CD14-positive monocyte (primary cell): ENCODE measurements at regions not wholly inside any gene's neighbourhood (a gene's known extent, or its start where the extent isn't known, plus 50 kb on each side); places are given as distances from the start of the nearest gene placed in this dataset.

Experiments used
- DNase-seq, 3 donors: peaks; one replicate each; pipeline ENCODE4 v3.0.0-alpha.2; 2011 to 2022
- H2AFZ ChIP-seq: 2 replicates; pipeline ENCODE4 v1.6.0; 2012; ENCODE audit warnings: mild to moderate bottlenecking, low read depth, low read length, inconsistent platforms; ENCODE audit not compliant: insufficient read depth, poor library complexity, severe bottlenecking
- H3K27ac ChIP-seq, 2 donors: 1 replicate in 1 of 2; 2 replicates in 1 of 2; pipeline ENCODE4 v1.5.1; 2012 to 2013; ENCODE audit warnings: low read length in 2 of 2, control low read depth in 1 of 2, inconsistent platforms in 1 of 2, low read depth in 1 of 2, mild to moderate bottlenecking in 1 of 2
- H3K27me3 ChIP-seq, 2 donors: one replicate each; pipeline versions ENCODE4 v1.6.0 to v1.6.1; 2011 to 2013; ENCODE audit warnings: low read length in 2 of 2; ENCODE audit not compliant: control insufficient read depth in 2 of 2, insufficient read depth in 2 of 2
- H3K36me3 ChIP-seq, 2 donors: replicated peaks in 1 of 2; 1 replicate in 1 of 2; 2 replicates in 1 of 2; pipeline versions ENCODE4 v1.5.1 to v1.6.1; 2012 to 2013; ENCODE audit warnings: low read length in 2 of 2, control low read depth in 1 of 2, inconsistent platforms in 1 of 2, mild to moderate bottlenecking in 1 of 2; ENCODE audit not compliant: insufficient read depth in 2 of 2, control insufficient read depth in 1 of 2
- H3K4me1 ChIP-seq, 2 donors: 1 replicate in 1 of 2; 2 replicates in 1 of 2; pipeline versions ENCODE4 v1.5.1 to v1.6.1; 2012 to 2013; ENCODE audit warnings: low read length in 2 of 2, control low read depth in 1 of 2, inconsistent platforms in 1 of 2, mild to moderate bottlenecking in 1 of 2, moderate library complexity in 1 of 2; ENCODE audit not compliant: insufficient read depth in 2 of 2, control insufficient read depth in 1 of 2
- H3K4me2 ChIP-seq: replicated peaks from 2 replicates; pipeline ENCODE3; 2012; ENCODE audit warnings: low read length, moderate library complexity, mild to moderate bottlenecking; ENCODE audit not compliant: poor library complexity, severe bottlenecking; ENCODE audit errors: extremely low read depth
- H3K4me3 ChIP-seq, 3 experiments: fragments of 200-600 bp in 1 of 3; sonication (generic) in 1 of 3; replicated peaks in 1 of 3; 1 replicate in 2 of 3; 2 replicates in 1 of 3; pipeline ENCODE4 v1.5.1; 2011 to 2013; ENCODE audit warnings: low read length in 3 of 3, mild to moderate bottlenecking in 3 of 3, control low read depth in 2 of 3, low read depth in 2 of 3, inconsistent platforms in 1 of 3, moderate library complexity in 1 of 3
- H3K79me2 ChIP-seq: 2 replicates; pipeline ENCODE4 v1.6.0; 2012; ENCODE audit warnings: mild to moderate bottlenecking, control low read depth, inconsistent platforms, low read length, moderate library complexity; ENCODE audit not compliant: insufficient read depth
- H3K9ac ChIP-seq: 2 replicates; pipeline ENCODE4 v1.6.0; 2017; ENCODE audit warnings: low read length, mild to moderate bottlenecking; ENCODE audit not compliant: insufficient read depth, poor library complexity, severe bottlenecking
- H3K9me3 ChIP-seq, 2 donors: replicated peaks in 1 of 2; 1 replicate in 1 of 2; 2 replicates in 1 of 2; pipeline versions ENCODE4 v1.5.1 to v1.6.1; 2012 to 2013; ENCODE audit warnings: low read length in 2 of 2, control low read depth in 1 of 2; ENCODE audit not compliant: control insufficient read depth in 1 of 2, insufficient read depth in 1 of 2
- H4K20me1 ChIP-seq: 2 replicates; pipeline ENCODE4 v1.6.0; 2012; ENCODE audit warnings: mild to moderate bottlenecking, low read length, control low read depth, moderate library complexity; ENCODE audit not compliant: insufficient read depth
- H3K27ac Mint-ChIP-seq, 7 donors: one replicate each; pipeline ENCODE4 v1.8.0; 2020; ENCODE audit warnings: mild to moderate bottlenecking in 7 of 7, mixed read lengths in 7 of 7, moderate library complexity in 6 of 7, inconsistent platforms in 2 of 7
- H3K27me3 Mint-ChIP-seq, 3 donors: one replicate each; pipeline ENCODE4 v1.8.0; 2021 to 2022; ENCODE audit warnings: low read depth in 3 of 3, mild to moderate bottlenecking in 3 of 3, mixed read lengths in 3 of 3, moderate library complexity in 3 of 3, inconsistent platforms in 1 of 3
- H3K36me3 Mint-ChIP-seq, 2 donors: one replicate each; pipeline ENCODE4 v1.8.0; 2020; ENCODE audit warnings: mixed read lengths in 2 of 2, inconsistent platforms in 1 of 2, mild to moderate bottlenecking in 1 of 2
- H3K4me1 Mint-ChIP-seq: one replicate; pipeline ENCODE4 v1.8.0; 2020; ENCODE audit warnings: mild to moderate bottlenecking, mixed read lengths
- H3K4me3 Mint-ChIP-seq, 2 donors: one replicate each; pipeline ENCODE4 v1.8.0; 2020; ENCODE audit warnings: mild to moderate bottlenecking in 2 of 2, mixed read lengths in 2 of 2, moderate library complexity in 1 of 2
- H3K9me3 Mint-ChIP-seq, 7 donors: one replicate each; pipeline ENCODE4 v1.8.0; 2020 to 2022; ENCODE audit warnings: mixed read lengths in 7 of 7, mild to moderate bottlenecking in 6 of 7, moderate library complexity in 6 of 7, inconsistent platforms in 2 of 7
- WGBS: methylation state at CpG from one replicate; pipeline ENCODE4 v1.1.5; 2013; ENCODE audit warnings: missing lambda C conversion rate; ENCODE audit not compliant: insufficient coverage; 5-methylcytosine and 5-hydroxymethylcytosine counted together
- intact Hi-C, 2 donors: fragments of 100-400 bp; cut with micrococcal nuclease; formaldehyde crosslinking; loops; one replicate each; pipeline versions ENCODE4 v1.15.0 to v1.15.1; 2023
- TF ChIP-seq, protein P1 (sequence below): fragments of 200-600 bp; IDR thresholded peaks from one replicate; pipeline ENCODE4 v1.8.0; 2022; ENCODE audit warnings: antibody characterized with exemption, mild to moderate bottlenecking

DNA sequence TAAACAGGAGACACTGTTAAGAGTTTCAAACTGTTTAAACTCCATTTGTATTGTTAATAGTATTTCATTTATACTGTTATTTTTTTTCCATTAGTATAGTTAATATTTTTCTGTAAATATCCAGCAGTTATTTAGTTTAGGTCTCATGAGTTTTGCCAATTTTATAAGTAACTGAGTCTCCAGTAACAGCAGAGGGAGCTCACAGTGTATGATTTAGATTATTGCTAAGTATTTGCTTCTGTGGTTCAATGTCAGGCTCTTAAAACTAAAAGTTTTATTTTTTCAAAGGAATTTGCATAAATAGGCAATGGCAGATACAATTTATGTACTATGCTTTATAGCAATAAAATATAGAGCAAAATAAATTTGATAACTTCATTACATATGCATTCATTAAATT is 209.7 kb downstream of the ATXN7L3B start:
- Mint-ChIP-seq H3K36me3 (no peaks in the 10 kb centered on the region), H3K4me1 (no peaks in the 10 kb centered on the region), H3K27ac (no peak overlapping the region), H3K27me3 (no peaks in the 10 kb centered on the region), H3K9me3 (peaks cover 0 to 3% (median 1%) of the 10 kb centered on the region in 7 donors), H3K4me3 (no peak overlapping the region)
- Histone ChIP-seq H3K4me1 (no peaks in the 10 kb centered on the region), H3K27ac (no peak overlapping the region), H3K4me3 (no peak overlapping the region), H2AFZ (no peak overlapping the region), H3K79me2 (no peaks in the 10 kb centered on the region), H3K9ac (no peak overlapping the region), H4K20me1 (no peaks in the 10 kb centered on the region), H3K36me3 (no peaks in the 10 kb centered on the region), H3K27me3 (no peaks in the 10 kb centered on the region), H3K9me3 (no peaks in the 10 kb centered on the region), H3K4me2 (no peak overlapping the region)
- no peak for DNase-seq
- TF ChIP-seq, protein P1, sequence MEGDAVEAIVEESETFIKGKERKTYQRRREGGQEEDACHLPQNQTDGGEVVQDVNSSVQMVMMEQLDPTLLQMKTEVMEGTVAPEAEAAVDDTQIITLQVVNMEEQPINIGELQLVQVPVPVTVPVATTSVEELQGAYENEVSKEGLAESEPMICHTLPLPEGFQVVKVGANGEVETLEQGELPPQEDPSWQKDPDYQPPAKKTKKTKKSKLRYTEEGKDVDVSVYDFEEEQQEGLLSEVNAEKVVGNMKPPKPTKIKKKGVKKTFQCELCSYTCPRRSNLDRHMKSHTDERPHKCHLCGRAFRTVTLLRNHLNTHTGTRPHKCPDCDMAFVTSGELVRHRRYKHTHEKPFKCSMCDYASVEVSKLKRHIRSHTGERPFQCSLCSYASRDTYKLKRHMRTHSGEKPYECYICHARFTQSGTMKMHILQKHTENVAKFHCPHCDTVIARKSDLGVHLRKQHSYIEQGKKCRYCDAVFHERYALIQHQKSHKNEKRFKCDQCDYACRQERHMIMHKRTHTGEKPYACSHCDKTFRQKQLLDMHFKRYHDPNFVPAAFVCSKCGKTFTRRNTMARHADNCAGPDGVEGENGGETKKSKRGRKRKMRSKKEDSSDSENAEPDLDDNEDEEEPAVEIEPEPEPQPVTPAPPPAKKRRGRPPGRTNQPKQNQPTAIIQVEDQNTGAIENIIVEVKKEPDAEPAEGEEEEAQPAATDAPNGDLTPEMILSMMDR, result no peak
- intact Hi-C loops, result no loop called here

DNA sequence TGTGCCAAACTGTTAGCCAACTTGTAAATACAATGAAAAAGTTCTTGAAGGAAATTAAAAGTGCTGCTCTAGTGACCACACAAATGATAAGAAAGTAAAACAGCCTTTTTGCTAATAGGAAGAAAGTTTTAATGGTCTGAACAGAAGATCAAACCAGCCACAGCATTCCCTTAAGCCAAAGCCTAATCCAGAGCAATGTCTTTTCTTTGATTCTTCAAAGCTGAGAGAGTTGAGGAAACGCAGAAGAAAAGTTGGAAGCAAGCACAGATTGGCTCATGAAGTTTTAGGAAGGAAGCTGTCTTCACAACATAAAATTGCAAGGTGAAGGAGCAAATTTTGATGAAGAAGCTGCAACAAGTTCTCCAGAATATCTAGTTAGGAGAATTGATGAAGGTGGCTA is 213.8 kb downstream of the ATXN7L3B start:
- Mint-ChIP-seq H3K27ac (no peak overlapping the region), H3K4me3 (no peak overlapping the region), H3K4me1 (no peaks in the 10 kb centered on the region), H3K36me3 (no peaks in the 10 kb centered on the region), H3K27me3 (no peaks in the 10 kb centered on the region), H3K9me3 (peaks cover 0 to 3% (median 0%) of the 10 kb centered on the region in 7 donors)
- Histone ChIP-seq H3K9ac (no peak overlapping the region), H3K9me3 (no peaks in the 10 kb centered on the region), H2AFZ (no peak overlapping the region), H3K36me3 (no peaks in the 10 kb centered on the region), H3K27ac (no peak overlapping the region), H3K4me2 (no peak overlapping the region), H3K4me3 (no peak overlapping the region), H3K27me3 (no peaks in the 10 kb centered on the region), H3K79me2 (no peaks in the 10 kb centered on the region), H4K20me1 (no peaks in the 10 kb centered on the region), H3K4me1 (no peaks in the 10 kb centered on the region)
- intact Hi-C loops, result no loop called here
- 80% methylated on average over 1 of the region's 1 CpG for WGBS
- DNase-seq, result no peak
- TF ChIP-seq, protein P1, result no peak
